Retinal pigment epithelial cell (primary cell): ENCODE measurements at regions not wholly inside any gene's neighbourhood (a gene's known extent, or its start where the extent isn't known, plus 50 kb on each side); places are given as distances from the start of the nearest gene placed in this dataset.
"Not testable (repeated sequence)": the region's sequence is repeated elsewhere in the genome, so short reads cannot be mapped to it uniquely, and the experiment has no call there.

Experiments
- DNase-seq: peaks from one replicate; pipeline ENCODE4 v3.0.0-alpha.2; 2010; ENCODE audit warnings: low read depth
- H3K4me3 ChIP-seq: 2 replicates; pipeline ENCODE4 v1.5.1; 2011; ENCODE audit warnings: mild to moderate bottlenecking, low read length, control low read depth, moderate library complexity
- TF ChIP-seq, protein P1 (sequence below): conservative IDR thresholded peaks from 2 replicates; pipeline ENCODE4 v1.5.1; 2011; ENCODE audit warnings: low read depth, low read length, control low read depth, inconsistent platforms

DNA sequence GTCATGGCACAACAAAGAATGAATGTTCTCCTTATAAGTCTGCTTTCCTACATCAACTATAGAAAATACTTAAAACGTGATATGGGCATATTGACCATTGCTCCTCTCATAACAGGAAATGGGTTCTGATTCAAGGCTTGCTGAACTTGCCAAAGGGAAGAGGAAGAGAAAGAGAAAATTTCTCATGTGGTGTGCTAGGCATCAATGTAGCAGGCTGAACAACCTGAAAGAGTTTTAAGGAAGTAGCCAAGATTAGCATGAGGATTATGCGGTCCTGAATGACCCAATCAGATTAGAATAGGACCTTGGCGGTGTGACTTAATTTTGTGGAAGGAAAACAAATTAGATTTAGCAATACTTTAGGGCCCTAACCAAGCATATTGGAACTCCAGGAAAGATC, 617.7 kb upstream of the CDH11 start:
- TF ChIP-seq, protein P1, sequence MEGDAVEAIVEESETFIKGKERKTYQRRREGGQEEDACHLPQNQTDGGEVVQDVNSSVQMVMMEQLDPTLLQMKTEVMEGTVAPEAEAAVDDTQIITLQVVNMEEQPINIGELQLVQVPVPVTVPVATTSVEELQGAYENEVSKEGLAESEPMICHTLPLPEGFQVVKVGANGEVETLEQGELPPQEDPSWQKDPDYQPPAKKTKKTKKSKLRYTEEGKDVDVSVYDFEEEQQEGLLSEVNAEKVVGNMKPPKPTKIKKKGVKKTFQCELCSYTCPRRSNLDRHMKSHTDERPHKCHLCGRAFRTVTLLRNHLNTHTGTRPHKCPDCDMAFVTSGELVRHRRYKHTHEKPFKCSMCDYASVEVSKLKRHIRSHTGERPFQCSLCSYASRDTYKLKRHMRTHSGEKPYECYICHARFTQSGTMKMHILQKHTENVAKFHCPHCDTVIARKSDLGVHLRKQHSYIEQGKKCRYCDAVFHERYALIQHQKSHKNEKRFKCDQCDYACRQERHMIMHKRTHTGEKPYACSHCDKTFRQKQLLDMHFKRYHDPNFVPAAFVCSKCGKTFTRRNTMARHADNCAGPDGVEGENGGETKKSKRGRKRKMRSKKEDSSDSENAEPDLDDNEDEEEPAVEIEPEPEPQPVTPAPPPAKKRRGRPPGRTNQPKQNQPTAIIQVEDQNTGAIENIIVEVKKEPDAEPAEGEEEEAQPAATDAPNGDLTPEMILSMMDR: no peak
- DNase-seq: no peak
- no peak overlapping the region for H3K4me3 ChIP-seq

DNA sequence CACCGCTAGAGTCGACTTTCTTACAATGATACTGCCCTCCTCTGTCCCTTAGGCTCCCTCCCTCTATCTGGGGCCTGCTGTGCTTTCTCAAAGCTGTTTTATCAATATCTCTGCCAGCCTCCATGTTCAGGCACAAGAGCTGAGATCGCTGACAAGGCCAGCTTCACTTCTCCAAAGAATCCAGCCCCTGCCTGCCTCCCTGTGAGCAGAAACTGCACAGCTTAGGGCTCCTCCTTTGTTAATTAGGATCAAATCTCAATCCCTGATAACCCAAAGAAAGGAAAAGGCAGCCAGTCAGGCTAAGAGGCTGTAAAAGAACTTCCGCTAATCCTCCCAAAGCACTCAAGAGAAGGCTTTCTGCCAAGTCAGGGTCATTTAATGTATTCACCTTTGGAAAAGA, 616.0 kb upstream of the CDH11 start:
- no peak overlapping the region for H3K4me3 ChIP-seq
- DNase-seq: peak; percentile 62
- TF ChIP-seq, protein P1: no peak

DNA sequence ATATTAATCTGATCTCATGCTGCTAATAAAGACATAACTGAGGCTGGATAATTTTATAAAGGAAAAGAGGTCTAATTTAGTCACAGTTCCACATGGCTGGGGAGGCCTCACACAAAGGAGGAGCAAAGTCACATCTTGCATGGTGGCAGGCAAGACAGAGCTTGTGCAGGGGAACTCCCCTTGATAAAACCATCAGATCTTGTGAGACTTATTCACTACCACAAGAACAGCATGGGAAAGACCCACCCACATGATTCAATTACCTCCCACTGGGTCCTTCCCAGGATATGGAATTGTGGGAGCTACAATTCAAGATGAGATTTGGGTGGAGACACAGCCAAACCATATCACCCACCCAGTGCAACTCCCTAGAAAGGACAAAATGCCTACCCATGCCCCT, 613.8 kb upstream of the CDH11 start:
- H3K4me3 ChIP-seq, DNase-seq: not testable (repeated sequence)

DNA sequence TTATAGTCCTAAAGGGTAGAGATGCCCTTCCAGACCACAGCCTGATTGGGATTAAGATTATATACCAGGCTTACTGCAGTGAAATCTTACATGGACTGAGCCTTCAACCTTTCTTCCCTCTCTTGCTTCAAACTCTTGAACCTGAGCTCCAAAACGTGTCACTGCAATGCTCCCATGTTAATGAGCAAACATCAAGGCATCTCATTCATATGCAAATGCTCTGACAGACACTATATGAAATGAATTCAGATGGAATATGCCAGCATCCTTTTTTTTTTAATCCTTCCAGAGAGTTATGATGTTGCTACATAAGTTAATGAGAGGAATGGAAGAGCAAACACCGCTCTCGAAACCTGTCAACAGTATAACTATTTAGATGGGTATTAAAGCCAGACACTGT, 611.9 kb upstream of the CDH11 start:
- TF ChIP-seq, protein P1: no peak
- no peak for DNase-seq
- H3K4me3 ChIP-seq: no peak overlapping the region

DNA sequence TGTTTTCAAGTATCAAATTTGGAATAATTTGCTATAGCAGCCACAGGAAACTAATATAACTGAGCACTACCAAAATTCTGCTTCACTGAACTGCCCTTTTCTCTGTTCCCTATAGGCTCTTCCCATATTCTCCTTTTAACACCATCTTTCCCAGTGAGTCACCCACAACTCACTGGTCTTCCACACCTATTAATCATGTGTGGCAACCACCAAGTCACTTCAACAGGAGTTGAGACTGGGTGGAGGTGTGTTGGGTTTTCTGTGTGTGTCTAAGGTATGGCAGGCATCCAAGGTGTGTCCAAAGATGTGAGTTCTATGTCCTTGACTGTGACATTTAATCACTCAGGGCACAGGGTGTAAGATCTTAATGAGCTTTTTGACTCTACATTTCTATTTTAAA, 610.0 kb upstream of the CDH11 start:
- TF ChIP-seq, protein P1: no peak
- no peak for DNase-seq
- H3K4me3 ChIP-seq: no peak overlapping the region

DNA sequence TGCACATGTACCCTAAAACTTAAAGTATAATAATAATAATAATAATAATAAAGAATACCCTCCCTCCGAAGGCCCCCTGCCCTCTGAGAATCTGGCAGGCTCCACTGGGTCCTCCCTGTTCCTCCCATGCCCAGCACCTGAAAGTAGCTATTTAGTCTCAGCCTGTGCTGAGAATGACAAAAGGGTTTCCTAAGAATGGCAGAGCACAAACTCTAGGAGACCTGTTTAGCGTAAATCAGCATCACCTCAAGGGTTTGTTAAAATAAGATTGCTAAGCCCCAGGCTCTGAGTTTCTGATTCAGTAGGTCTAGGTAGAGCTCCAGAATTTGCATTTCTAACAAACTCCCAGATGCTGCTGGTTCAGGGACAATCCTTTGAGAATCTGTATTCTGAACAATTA, 606.8 kb upstream of the CDH11 start:
- TF ChIP-seq, protein P1: no peak
- H3K4me3 ChIP-seq: no peak overlapping the region
- DNase-seq: no peak

DNA sequence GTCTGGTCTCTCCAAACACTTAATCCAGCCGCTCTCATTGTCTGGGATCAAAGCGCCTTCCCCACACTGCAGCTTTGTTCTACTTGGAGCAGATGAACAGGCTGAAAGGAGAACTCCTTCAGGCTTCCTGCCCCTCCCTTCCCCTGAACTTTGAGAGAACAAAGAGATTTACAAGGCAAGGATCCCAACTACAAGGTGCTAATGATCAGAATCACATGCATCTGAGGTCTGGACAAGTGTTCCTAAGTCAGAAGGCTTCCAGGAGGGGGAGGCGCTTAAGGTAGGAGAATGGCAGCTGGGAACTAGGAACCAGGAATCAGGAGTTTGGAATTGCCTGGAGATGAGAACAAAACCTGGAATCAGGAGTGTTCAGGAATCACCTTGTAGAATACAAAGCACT, 606.3 kb upstream of the CDH11 start:
- TF ChIP-seq, protein P1: no peak
- no peak overlapping the region for H3K4me3 ChIP-seq
- peak; percentile 50 for DNase-seq

DNA sequence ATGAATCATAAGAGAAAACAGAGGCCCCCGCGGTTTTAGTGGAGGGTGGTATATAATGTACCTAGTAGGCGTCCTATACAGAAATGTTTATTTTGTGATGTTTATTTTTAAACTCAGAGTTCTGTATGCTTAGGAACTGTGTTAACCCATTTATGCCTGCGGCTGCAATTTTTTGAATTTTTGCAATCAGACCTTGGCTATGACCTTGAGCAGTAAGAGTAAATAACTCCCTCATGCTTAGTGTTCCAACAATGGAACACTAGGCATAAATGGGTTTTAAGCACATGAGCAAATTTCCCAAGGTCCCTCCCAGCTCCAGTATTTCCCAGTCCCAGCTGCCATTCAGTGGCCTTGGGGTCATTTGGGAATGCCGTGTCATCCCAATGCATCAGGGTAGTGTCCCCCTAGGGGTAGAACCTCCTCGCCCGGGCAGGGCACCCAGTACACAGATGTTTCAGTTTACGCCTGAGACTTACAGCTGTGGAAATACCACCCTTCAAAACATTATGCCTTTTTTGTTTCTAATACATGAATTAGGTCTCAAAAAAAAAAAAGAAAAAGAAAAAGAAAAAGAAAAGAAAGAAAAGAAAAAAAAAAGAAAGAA, 605.8 kb upstream of the CDH11 start:
- no peak for DNase-seq
- TF ChIP-seq, protein P1: no peak
- H3K4me3 ChIP-seq: no peak overlapping the region
